Activated T-helper 2 cell treated with anti-CD3 and anti-CD28 coated beads, Interferon-gamma antibody, Interleukin-2, Interleukin-4, amounts not matched to agents 10 μg/mL and 5 μg/mL and 100 μg/mL, durations not matched to agents 14 hours and 24 hours and 36 hours (primary cell): ENCODE measurements at regions not wholly inside any gene's neighbourhood (a gene's known extent, or its start where the extent isn't known, plus 50 kb on each side); places are given as distances from the start of the nearest gene placed in this dataset.

ENCODE experiments used
- DNase-seq: peaks from one replicate; pipeline ENCODE4 v3.0.0; 2021; ENCODE audit warnings: low spot score
- H3K27ac Mint-ChIP-seq: one replicate; pipeline ENCODE4 v1.8.0; 2021; ENCODE audit warnings: mixed read lengths
- H3K27me3 Mint-ChIP-seq: one replicate; pipeline ENCODE4 v1.8.0; 2021; ENCODE audit warnings: low read depth, mixed read lengths
- H3K36me3 Mint-ChIP-seq: one replicate; pipeline ENCODE4 v1.8.0; 2021; ENCODE audit warnings: low read depth, mixed read lengths
- H3K4me1 Mint-ChIP-seq: one replicate; pipeline ENCODE4 v1.8.0; 2021; ENCODE audit warnings: low read depth, mixed read lengths
- H3K4me3 Mint-ChIP-seq: one replicate; pipeline ENCODE4 v1.8.0; 2021; ENCODE audit warnings: low read depth, mild to moderate bottlenecking, moderate library complexity, mixed read lengths
- H3K9me3 Mint-ChIP-seq: one replicate; pipeline ENCODE4 v1.8.0; 2021; ENCODE audit warnings: mixed read lengths
- intact Hi-C: fragments of 100-400 bp; cut with micrococcal nuclease; formaldehyde crosslinking; loops from one replicate; pipeline ENCODE4 v1.15.1; 2023

DNA sequence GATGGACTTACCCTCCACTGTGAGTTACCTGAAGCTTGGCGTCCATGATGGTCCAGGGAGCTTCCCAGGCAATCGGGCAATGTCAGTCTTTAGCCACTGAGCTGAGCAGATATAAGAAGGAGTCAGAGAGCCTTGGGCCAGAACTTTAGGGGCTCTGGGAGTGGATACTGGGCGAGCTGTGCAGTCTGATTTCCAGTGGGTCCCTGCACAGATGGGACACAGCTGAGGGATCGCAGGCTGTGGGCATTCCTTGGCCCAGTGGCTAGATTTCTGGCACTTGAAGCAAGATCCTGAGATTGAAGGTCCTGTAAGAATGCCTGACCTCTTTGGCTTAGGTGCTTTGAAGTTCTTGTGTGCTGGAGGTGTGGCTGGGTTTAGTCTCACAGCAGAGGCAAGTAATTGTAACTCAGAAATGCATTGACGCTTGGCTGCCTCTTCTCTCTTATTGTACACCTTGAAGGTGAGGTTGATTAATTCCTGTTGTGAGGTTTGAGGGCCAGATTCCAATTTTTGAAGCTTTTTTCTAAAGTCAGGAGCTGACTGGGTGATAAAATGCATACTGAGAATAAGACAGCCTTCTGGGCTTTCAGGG, 2283.8 kb downstream of the TP53TG3F start:
- Mint-ChIP-seq H3K9me3 (peaks cover 84% of the 10 kb centered on the region), H3K27ac (no peak overlapping the region), H3K27me3 (no peaks in the 10 kb centered on the region), H3K4me1 (no peaks in the 10 kb centered on the region), H3K4me3 (no peak overlapping the region), H3K36me3 (peaks cover 3% of the 10 kb centered on the region)
- intact Hi-C loops: no loop called here
- DNase-seq: no peak

- Mint-ChIP-seq H3K4me3 (no peak overlapping the region), H3K9me3 (peaks cover 75% of the 10 kb centered on the region), H3K27ac (no peak overlapping the region), H3K4me1 (no peaks in the 10 kb centered on the region), H3K36me3 (peaks cover 3% of the 10 kb centered on the region), H3K27me3 (no peaks in the 10 kb centered on the region)
- intact Hi-C loops: no loop called here
- no peak for DNase-seq
Measured at GRCh38 chr16:35744084-35744483, 2284.7 kb downstream of the TP53TG3F start.

- Mint-ChIP-seq H3K27me3 (no peaks in the 10 kb centered on the region), H3K4me1 (no peaks in the 10 kb centered on the region), H3K27ac (no peak overlapping the region), H3K36me3 (peaks cover 3% of the 10 kb centered on the region), H3K9me3 (peaks cover 69% of the 10 kb centered on the region), H3K4me3 (no peak overlapping the region)
- DNase-seq: no peak
- intact Hi-C loops: no loop called here
Measured at GRCh38 chr16:35744726-35745125, 2285.3 kb downstream of the TP53TG3F start.

DNA sequence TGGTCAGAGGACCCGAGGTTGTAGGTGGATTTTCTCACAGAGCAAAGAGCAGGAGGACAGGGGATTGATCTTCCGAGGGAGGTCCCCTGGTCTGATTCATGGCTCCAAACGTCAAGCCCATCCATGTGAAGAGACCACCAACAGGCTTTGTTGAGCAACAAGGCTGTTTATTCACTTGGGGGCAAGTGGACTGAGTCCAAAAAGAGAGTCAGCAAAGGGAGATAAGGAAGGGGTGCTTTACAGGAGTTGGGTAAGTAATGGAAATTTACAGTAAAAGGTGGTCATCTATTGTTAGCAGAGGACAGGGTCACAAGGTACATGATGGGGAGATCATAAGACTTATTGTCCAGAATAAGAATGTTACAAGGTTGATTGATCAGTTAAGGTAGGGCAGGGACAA, 2285.8 kb downstream of the TP53TG3F start:
- H3K36me3 Mint-ChIP-seq: peaks cover 3% of the 10 kb centered on the region
- no peaks in the 10 kb centered on the region for H3K4me1 Mint-ChIP-seq
- no peaks in the 10 kb centered on the region for H3K27me3 Mint-ChIP-seq
- peaks cover 64% of the 10 kb centered on the region for H3K9me3 Mint-ChIP-seq
- H3K4me3 Mint-ChIP-seq: no peak overlapping the region
- no peak overlapping the region for H3K27ac Mint-ChIP-seq
- DNase-seq: no peak
- intact Hi-C loops: no loop called here

DNA sequence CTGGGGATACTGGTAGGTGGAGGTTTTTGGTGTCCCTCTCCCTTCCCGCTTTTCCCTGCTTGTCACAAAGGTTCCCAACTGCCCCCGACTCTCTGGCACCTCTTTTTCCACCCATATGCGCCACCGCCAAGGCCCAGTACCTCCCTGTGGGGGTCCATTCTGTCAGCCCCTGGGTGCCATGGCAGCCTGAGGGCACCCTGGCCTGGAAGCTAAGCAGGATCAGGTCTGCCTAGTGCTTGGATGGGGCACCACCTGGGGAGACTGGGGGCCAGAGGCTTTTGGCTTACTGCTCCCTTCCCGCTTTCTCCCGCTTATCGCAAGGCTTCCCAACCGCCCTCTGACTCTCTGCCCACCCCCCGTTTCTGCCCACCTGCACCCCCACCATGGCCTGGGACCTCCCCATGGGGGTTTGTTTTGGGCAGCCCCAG, 2286.4 kb downstream of the TP53TG3F start:
- no peaks in the 10 kb centered on the region for H3K4me1 Mint-ChIP-seq
- H3K27ac Mint-ChIP-seq: no peak overlapping the region
- H3K9me3 Mint-ChIP-seq: peaks cover 58% of the 10 kb centered on the region
- no peaks in the 10 kb centered on the region for H3K27me3 Mint-ChIP-seq
- H3K4me3 Mint-ChIP-seq: no peak overlapping the region
- no peak for DNase-seq
- peaks cover 3% of the 10 kb centered on the region for H3K36me3 Mint-ChIP-seq
- intact Hi-C loops: no loop called here

- Mint-ChIP-seq H3K9me3 (peaks cover 52% of the 10 kb centered on the region), H3K4me1 (no peaks in the 10 kb centered on the region), H3K4me3 (no peak overlapping the region)
Measured at GRCh38 chr16:35746281-35746962, 2287.0 kb downstream of the TP53TG3F start.

GRCh38 chr16:35746963-35747657, 2287.7 kb downstream of the TP53TG3F start:
- intact Hi-C loops: no loop called here
- Mint-ChIP-seq H3K27me3 (no peaks in the 10 kb centered on the region), H3K27ac (no peak overlapping the region), H3K9me3 (peaks cover 45% of the 10 kb centered on the region), H3K36me3 (peaks cover 3% of the 10 kb centered on the region), H3K4me3 (no peak overlapping the region), H3K4me1 (no peaks in the 10 kb centered on the region)
- DNase-seq: no peak

More at GRCh38 chr16:35746281-35746962, 2287.0 kb downstream of the TP53TG3F start:
- intact Hi-C loops: no loop called here
- no peaks in the 10 kb centered on the region for H3K27me3 Mint-ChIP-seq
- no peak overlapping the region for H3K27ac Mint-ChIP-seq
- DNase-seq: no peak
- peaks cover 3% of the 10 kb centered on the region for H3K36me3 Mint-ChIP-seq

GRCh38 chr16:35747658-35748455, 2288.4 kb downstream of the TP53TG3F start:
- H3K4me1 Mint-ChIP-seq: no peaks in the 10 kb centered on the region
- peaks cover 42% of the 10 kb centered on the region for H3K9me3 Mint-ChIP-seq
- H3K4me3 Mint-ChIP-seq: no peak overlapping the region
- DNase-seq: no peak
- H3K36me3 Mint-ChIP-seq: peaks cover 3% of the 10 kb centered on the region
- H3K27me3 Mint-ChIP-seq: no peaks in the 10 kb centered on the region
- intact Hi-C loops: no loop called here
- H3K27ac Mint-ChIP-seq: no peak overlapping the region

DNA sequence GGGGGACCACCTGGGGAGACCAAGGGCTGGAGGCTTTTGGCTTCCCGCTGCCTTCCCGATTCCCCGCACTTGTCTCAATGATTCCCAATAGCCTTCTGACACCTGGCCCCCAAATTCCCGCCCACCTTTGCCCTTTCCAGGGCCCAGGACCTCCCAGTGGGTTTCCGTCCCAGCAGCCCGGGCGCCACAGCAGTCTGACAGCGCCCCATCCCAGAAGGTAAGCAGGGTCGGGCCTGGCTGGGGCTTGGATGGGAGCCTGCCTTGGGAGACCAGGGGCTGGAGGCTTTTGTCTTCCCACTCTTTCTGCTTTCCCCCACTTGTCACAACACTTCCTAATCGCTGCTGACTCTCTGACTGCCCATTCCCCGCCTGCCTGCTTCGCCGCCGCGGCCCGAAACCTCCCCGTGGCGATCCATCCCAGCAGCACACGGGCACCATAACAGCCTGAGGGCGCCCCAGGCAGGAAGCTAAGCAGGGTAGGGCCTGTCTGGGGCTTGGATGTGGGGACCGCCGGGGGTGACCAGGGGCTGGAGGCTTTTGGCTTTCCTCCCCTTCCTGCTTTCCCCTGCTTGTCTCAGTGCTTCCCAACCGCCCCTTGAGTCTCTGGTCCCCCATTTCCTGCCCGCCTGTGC, 2289.3 kb downstream of the TP53TG3F start:
- intact Hi-C loops: no loop called here
- peaks cover 44% of the 10 kb centered on the region for H3K9me3 Mint-ChIP-seq
- no peaks in the 10 kb centered on the region for H3K27me3 Mint-ChIP-seq

DNA sequence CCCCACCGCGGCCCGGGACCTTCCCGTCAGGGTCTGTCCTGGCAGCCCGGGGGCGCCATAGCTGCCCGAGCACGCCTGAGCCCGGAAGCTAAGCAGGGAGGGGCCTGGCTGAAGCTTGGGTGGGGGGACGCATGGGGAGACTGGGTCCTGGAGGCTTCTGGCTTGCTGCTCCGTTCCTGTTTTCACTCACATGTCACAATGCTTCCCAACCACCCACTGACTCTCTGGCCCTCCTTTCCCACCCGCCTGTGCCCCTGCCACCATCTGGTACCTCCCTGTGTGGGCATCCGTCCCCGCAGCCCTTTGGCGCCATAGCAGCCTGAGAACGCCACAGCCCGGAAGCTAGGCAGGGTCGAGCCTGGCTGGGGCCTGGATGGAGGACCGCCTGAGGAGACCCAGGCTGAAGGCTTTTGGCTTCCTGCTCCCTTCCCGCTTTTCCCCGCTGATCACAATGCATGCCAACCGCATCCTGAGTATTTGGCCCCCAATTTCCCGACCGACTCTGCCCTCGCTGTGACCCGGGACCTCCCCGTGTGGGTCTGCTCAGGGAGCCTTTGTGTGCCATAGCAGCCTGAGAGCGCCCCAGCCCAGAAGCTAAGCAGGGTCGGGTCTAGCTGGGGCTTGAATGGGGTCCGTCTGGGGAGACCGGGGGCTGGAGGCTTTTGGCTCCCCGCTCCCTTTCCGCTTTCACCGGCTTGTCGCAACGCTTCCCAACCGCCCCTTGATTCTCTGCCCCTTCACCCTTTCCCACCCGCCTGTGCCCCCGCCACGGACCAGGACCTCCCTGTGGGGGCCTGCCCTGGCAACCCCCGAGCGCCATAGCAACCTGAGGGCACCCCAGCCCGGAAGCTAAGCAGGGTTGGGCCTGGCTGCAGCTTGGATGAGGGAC, 2290.1 kb downstream of the TP53TG3F start:
- intact Hi-C loops: no loop called here
- no peak for DNase-seq
- Mint-ChIP-seq H3K36me3 (peaks cover 3% of the 10 kb centered on the region), H3K9me3 (peaks cover 44% of the 10 kb centered on the region), H3K4me1 (no peaks in the 10 kb centered on the region), H3K4me3 (no peak overlapping the region), H3K27ac (no peak overlapping the region), H3K27me3 (no peaks in the 10 kb centered on the region)

More for the DNA sequence above, 2289.3 kb downstream of the TP53TG3F start:
- DNase-seq: no peak
- Mint-ChIP-seq H3K27ac (no peak overlapping the region), H3K4me3 (no peak overlapping the region), H3K4me1 (no peaks in the 10 kb centered on the region), H3K36me3 (peaks cover 3% of the 10 kb centered on the region)

DNA sequence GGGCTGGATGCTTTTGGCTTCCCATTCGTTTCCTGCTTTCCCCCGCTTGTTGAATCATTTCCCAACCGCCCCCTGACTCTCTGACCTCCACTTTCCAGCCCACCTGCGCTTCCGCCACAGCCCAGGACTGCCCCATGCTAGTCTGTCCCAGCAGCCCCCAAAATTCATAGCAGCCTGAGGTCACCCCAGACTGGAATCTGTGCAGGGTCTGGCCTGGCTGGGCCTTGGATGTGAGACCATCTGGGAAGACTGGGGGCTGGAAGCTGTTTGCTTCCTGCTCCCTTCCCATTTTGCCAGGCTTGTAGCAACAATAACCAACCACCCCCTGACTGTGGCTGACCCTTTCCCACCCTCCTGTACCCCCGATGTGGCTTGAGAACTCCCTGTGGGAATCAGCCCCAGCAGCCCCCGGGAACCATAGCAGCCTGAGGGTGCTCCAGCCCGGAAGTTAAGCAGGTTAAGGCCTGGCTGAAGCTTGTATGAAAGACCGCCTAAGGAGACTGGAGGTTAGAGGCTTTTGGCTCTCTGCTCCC, 2290.8 kb downstream of the TP53TG3F start:
- intact Hi-C loops: no loop called here
- H3K9me3 Mint-ChIP-seq: peaks cover 44% of the 10 kb centered on the region
- DNase-seq: no peak
- H3K36me3 Mint-ChIP-seq: peaks cover 4% of the 10 kb centered on the region
- H3K4me1 Mint-ChIP-seq: no peaks in the 10 kb centered on the region
- no peak overlapping the region for H3K4me3 Mint-ChIP-seq
- H3K27me3 Mint-ChIP-seq: no peaks in the 10 kb centered on the region
- H3K27ac Mint-ChIP-seq: no peak overlapping the region
